ENCODE measurements at regions not wholly inside any gene's neighbourhood (a gene's known extent, or its start where the extent isn't known, plus 50 kb on each side); places are given as distances from the start of the nearest gene placed in this dataset.

- Histone ChIP-seq H3K27me3 (ENCODE audit: insufficient read depth, low read depth, low read length) (no peaks in the 10 kb centered on the region), H3K9ac (ENCODE audit: low read length) (no peak overlapping the region), H4K20me1 (ENCODE audit: insufficient read depth) (no peaks in the 10 kb centered on the region), H3K36me3 (ENCODE audit: insufficient read depth, low read length) (no peaks in the 10 kb centered on the region), H3K9me2 (ENCODE audit: insufficient read depth, low read length) (no peaks in the 10 kb centered on the region), H3K9me3 (ENCODE audit: low read length) (no peaks in the 10 kb centered on the region), H2AFZ (ENCODE audit: low read depth, low read length) (no peak overlapping the region), H3K4me3 (ENCODE audit: low read length) (peak overlapping the region; percentile 8), H3K79me2 (replicated peaks; ENCODE audit: insufficient read depth, low read length) (no peaks in the 10 kb centered on the region), H3F3A (ENCODE audit: insufficient read depth, low read length, poor library complexity, severe bottlenecking) (no peaks in the 10 kb centered on the region), H3K27ac (ENCODE audit: low read length) (peak overlapping the region; percentile 40), H3K4me2 (ENCODE audit: low read length) (peak overlapping the region; percentile 12)
- TF ChIP-seq SMC3 (conservative IDR thresholded peaks at IDR 0.05; ENCODE audit: poor library complexity) (no peak), REST (IDR thresholded peaks at IDR 0.05; ENCODE audit: borderline replicate concordance) (no peak), TAF1 (IDR thresholded peaks at IDR 0.05; ENCODE audit: low read depth) (no peak), RAD21 (conservative IDR thresholded peaks at IDR 0.05) (no peak), MXI1 (conservative IDR thresholded peaks at IDR 0.05; ENCODE audit: poor library complexity, severe bottlenecking) (no peak), CTCF (IDR thresholded peaks at IDR 0.05; ENCODE audit: poor library complexity, severe bottlenecking) (no peak), EP300 (conservative IDR thresholded peaks at IDR 0.05; ENCODE audit: poor library complexity, severe bottlenecking) (no peak), POLR2AphosphoS5 (IDR thresholded peaks at IDR 0.05) (no peak), EZH2 (IDR thresholded peaks at IDR 0.05; ENCODE audit: borderline replicate concordance, insufficient read depth, low read length, poor library complexity, severe bottlenecking) (no peak)
These were observed 320.0 kb upstream of the ATP2B1 start for GRCh38 chr12:90028635-90029051.

GRCh38 chr12:90027889-90028634, 319.4 kb upstream of the ATP2B1 start:
- H3K4me3 ChIP-seq (ENCODE audit: low read length), result peak overlapping the region; percentile 8
- no peaks in the 10 kb centered on the region for H3K79me2 ChIP-seq (replicated peaks; ENCODE audit: insufficient read depth, low read length)
- TF ChIP-seq EP300 (conservative IDR thresholded peaks at IDR 0.05; ENCODE audit: poor library complexity, severe bottlenecking) (peak; percentile 35), RAD21 (conservative IDR thresholded peaks at IDR 0.05) (no peak)
- no peak overlapping the region for H3K9ac ChIP-seq (ENCODE audit: low read length)
- H3K9me2 ChIP-seq (ENCODE audit: insufficient read depth, low read length), result no peaks in the 10 kb centered on the region
- H4K20me1 ChIP-seq (ENCODE audit: insufficient read depth), result no peaks in the 10 kb centered on the region
- no peak overlapping the region for H3K4me2 ChIP-seq (ENCODE audit: low read length)
- peak overlapping the region; percentile 7 for H2AFZ ChIP-seq (ENCODE audit: low read depth, low read length)
- H3K36me3 ChIP-seq (ENCODE audit: insufficient read depth, low read length), result no peaks in the 10 kb centered on the region
- peak overlapping the region; percentile 40 for H3K27ac ChIP-seq (ENCODE audit: low read length)
- H3F3A ChIP-seq (ENCODE audit: insufficient read depth, low read length, poor library complexity, severe bottlenecking), result no peaks in the 10 kb centered on the region
- no peaks in the 10 kb centered on the region for H3K9me3 ChIP-seq (ENCODE audit: low read length)
- H3K27me3 ChIP-seq (ENCODE audit: insufficient read depth, low read depth, low read length), result no peaks in the 10 kb centered on the region

Measured in neural cell (in vitro differentiated cells).